Activated T-helper 2 cell treated with anti-CD3 and anti-CD28 coated beads, Interferon-gamma antibody, Interleukin-2, Interleukin-4, amounts not matched to agents 10 μg/mL and 5 μg/mL and 100 μg/mL, durations not matched to agents 14 hours and 24 hours and 36 hours (primary cell): ENCODE measurements at regions not wholly inside any gene's neighbourhood (a gene's known extent, or its start where the extent isn't known, plus 50 kb on each side); places are given as distances from the start of the nearest gene placed in this dataset.
"Not testable (repeated sequence)": the region's sequence is repeated elsewhere in the genome, so short reads cannot be mapped to it uniquely, and the experiment has no call there.

Experiments
- DNase-seq: peaks from one replicate; pipeline ENCODE4 v3.0.0; 2021; ENCODE audit warnings: low spot score
- H3K27ac Mint-ChIP-seq: one replicate; pipeline ENCODE4 v1.8.0; 2021; ENCODE audit warnings: mixed read lengths
- H3K27me3 Mint-ChIP-seq: one replicate; pipeline ENCODE4 v1.8.0; 2021; ENCODE audit warnings: low read depth, mixed read lengths
- H3K36me3 Mint-ChIP-seq: one replicate; pipeline ENCODE4 v1.8.0; 2021; ENCODE audit warnings: low read depth, mixed read lengths
- H3K4me1 Mint-ChIP-seq: one replicate; pipeline ENCODE4 v1.8.0; 2021; ENCODE audit warnings: low read depth, mixed read lengths
- H3K4me3 Mint-ChIP-seq: one replicate; pipeline ENCODE4 v1.8.0; 2021; ENCODE audit warnings: low read depth, mild to moderate bottlenecking, moderate library complexity, mixed read lengths
- H3K9me3 Mint-ChIP-seq: one replicate; pipeline ENCODE4 v1.8.0; 2021; ENCODE audit warnings: mixed read lengths
- intact Hi-C: fragments of 100-400 bp; cut with micrococcal nuclease; formaldehyde crosslinking; loops from one replicate; pipeline ENCODE4 v1.15.1; 2023

DNA sequence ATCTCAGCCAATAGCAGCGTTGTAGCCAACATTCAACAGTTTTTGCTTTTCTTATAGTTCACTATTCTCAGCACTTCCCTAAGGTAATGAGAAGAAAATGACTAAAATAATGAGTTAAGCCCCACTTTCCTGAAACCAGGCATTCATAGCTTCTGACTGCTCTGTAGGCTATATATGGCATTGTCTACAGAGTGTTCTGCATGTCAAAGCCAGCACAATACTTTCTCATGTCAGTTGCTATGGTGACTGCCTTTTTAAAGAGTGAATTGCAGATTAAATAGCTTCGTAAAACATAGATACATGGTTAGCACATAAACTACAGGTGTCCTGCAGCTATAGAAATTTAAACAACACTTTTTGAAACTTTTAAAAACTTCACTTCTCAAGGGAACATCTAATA is 1256.1 kb upstream of the CNTN5 start:
- Mint-ChIP-seq H3K9me3 (peaks cover 7% of the 10 kb centered on the region), H3K27me3 (no peaks in the 10 kb centered on the region)

DNA sequence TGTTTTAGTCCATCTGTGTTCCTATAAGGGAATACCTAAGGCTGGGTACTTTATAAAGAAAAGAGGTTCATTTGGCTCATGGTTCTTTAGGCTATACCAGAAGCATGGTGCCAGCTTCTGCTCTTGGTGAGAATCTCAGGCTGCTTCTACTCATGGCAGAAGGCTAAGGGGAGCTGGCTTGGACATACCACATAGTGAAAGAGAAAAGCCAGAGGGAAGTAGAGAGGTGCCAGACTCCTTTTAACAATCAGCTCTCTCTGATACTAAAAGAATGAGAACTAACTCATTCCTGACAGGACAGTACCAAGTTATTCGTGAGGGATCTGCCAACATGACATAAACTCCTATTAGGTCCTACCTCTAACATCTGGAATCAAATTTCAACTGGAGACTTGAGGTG is 1250.2 kb upstream of the CNTN5 start:
- H3K4me3 Mint-ChIP-seq = no peak overlapping the region
- no peaks in the 10 kb centered on the region for H3K36me3 Mint-ChIP-seq
- no peaks in the 10 kb centered on the region for H3K27me3 Mint-ChIP-seq
- H3K9me3 Mint-ChIP-seq = peaks cover 13% of the 10 kb centered on the region
- no peaks in the 10 kb centered on the region for H3K4me1 Mint-ChIP-seq
- intact Hi-C loops = no loop called here
- no peak for DNase-seq
- no peak overlapping the region for H3K27ac Mint-ChIP-seq

More for the DNA sequence above, 1256.1 kb upstream of the CNTN5 start:
- Mint-ChIP-seq H3K36me3 (no peaks in the 10 kb centered on the region), H3K4me3 (no peak overlapping the region), H3K27ac (no peak overlapping the region), H3K4me1 (no peaks in the 10 kb centered on the region)
- DNase-seq = no peak
- intact Hi-C loops = no loop called here

DNA sequence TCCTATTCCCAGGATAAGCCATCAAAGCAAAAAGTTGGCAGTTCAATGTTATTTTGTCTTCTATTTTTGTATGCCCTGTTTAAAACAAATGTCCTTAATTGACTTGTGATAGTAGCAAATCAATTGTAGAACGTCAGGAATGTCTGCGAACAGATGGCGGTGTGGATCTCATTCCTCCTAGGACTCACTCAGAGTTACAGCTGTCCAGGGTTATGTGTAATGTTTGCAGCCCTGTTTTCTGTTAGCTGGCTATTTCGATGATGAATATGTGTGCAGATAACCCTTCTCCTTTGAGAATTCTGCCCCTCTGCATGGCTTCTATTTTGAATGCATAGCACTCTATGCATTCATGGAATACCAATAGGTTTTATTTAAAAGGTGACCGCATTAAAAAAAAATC is 1248.0 kb upstream of the CNTN5 start:
- no peak for DNase-seq
- Mint-ChIP-seq H3K27ac (no peak overlapping the region), H3K9me3 (peaks cover 22% of the 10 kb centered on the region), H3K4me1 (no peaks in the 10 kb centered on the region), H3K36me3 (no peaks in the 10 kb centered on the region), H3K27me3 (no peaks in the 10 kb centered on the region), H3K4me3 (no peak overlapping the region)
- intact Hi-C loops = no loop called here

DNA sequence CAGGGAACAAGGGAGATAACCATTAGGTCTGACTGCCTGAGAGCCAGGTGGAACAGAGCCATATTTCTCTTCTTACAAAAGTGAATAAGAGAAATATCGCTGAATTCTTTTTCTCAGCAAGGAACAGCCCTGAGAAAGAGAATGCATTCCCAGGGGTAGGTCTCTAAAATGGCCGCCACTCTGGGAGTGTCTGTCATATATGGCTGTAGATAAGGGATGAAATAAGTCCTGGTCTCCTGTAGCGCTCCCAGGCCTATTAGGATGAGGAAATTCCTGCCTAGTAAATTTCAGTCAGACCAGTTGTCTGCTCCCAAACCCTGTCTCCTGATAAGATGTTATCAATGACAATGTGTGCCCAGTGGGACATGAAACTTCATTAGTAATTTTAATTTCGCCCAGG is 1236.4 kb upstream of the CNTN5 start:
- H3K4me3 Mint-ChIP-seq, H3K27me3 Mint-ChIP-seq, H3K4me1 Mint-ChIP-seq, DNase-seq, H3K27ac Mint-ChIP-seq, H3K36me3 Mint-ChIP-seq, intact Hi-C loops: not testable (repeated sequence)
- peaks cover 63% of the 10 kb centered on the region for H3K9me3 Mint-ChIP-seq

DNA sequence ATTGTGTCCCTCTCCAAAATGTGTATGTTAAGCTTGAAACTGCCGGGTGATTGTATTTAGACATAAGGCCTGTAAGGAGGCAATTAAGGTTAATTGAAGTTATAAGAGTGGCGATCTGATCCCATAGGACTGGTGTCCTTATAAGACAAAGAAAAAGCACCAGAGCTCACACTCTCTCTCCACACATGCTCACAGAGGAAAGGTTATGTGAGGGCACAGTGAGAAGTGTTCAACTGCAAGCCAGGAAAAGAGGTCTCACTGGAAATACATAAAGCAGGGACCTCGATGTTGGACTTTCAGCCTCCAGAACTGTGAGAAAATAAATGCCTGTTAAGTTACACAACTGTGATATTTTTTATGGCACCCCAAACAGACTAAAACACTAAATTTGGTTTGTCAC is 1233.8 kb upstream of the CNTN5 start:
- Mint-ChIP-seq H3K9me3 (peaks cover 73% of the 10 kb centered on the region), H3K27ac (no peak overlapping the region), H3K27me3 (no peaks in the 10 kb centered on the region), H3K4me3 (no peak overlapping the region), H3K4me1 (no peaks in the 10 kb centered on the region), H3K36me3 (no peaks in the 10 kb centered on the region)
- no peak for DNase-seq
- intact Hi-C loops = no loop called here

DNA sequence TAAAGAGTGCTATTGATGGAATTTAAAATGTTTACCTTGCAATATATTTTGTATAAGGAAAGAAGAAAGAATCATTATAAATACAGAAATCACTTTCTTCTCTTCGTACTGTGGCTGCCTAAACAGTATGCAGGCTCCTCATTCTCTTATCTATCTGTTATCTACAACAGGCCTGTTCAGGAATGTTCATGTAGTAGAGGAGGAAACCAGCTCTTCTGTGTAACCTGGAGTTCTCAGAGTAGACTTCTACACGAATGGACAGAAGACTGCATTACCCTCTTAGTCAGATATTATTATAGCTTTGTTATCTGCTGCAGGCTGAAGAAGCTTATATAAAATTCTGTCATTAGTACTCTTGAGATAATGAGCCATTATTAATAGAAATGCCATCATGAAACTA is 1225.9 kb upstream of the CNTN5 start:
- Mint-ChIP-seq H3K27me3 (no peaks in the 10 kb centered on the region), H3K36me3 (no peaks in the 10 kb centered on the region), H3K9me3 (peaks cover 29% of the 10 kb centered on the region), H3K27ac (no peak overlapping the region), H3K4me3 (no peak overlapping the region), H3K4me1 (no peaks in the 10 kb centered on the region)
- no peak for DNase-seq
- intact Hi-C loops = no loop called here

DNA sequence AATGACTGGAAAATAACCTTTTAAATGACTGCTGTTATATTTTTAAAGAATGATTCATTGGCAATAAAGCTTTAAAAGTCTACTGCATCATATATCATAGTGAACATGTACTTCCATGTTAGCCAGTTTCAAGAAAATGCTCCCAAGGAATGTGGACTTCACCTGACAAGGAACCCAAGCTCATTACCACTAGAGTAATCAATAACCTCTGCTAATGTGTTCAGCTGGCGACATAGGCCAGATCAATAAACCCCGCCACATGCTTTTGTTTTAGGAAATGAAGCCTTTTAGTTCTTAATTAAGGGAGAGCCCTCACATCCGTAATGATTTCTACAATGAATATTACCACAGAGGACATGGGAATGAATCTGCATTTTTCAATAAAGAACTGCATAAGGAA is 1219.9 kb upstream of the CNTN5 start:
- Mint-ChIP-seq H3K4me3 (no peak overlapping the region), H3K36me3 (no peaks in the 10 kb centered on the region), H3K9me3 (peaks cover 7% of the 10 kb centered on the region), H3K4me1 (no peaks in the 10 kb centered on the region), H3K27ac (no peak overlapping the region), H3K27me3 (no peaks in the 10 kb centered on the region)
- DNase-seq = no peak
- intact Hi-C loops = no loop called here

DNA sequence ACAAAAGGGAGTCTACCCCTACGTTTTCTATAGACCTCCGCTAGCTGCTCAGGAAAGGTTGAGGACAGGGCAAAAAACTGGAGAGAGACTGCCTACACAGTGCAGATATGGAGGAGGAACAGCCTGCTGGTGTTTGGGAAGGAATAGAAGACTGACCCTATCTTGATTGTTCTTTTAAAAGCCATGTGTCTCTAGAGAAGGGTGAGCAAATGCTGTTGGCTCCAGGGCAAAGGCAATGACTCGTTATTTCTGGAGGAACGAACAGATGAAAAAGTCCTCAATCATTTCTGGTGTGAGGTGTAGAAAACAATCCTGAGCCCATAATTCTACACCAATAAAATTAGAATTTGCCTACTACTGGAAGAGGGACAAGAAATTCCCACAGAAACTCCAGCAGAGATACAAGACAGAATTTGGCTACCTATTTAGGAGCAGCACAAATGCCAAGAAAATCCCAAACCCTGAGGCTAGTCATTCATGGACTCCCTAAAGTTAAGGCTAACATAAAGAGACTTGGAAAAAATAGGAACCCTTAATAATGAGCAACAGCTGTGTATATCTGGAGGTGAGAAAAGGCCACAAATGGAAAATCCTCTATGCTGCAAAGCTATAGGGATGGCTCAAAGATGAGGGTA is 1206.3 kb upstream of the CNTN5 start:
- H3K4me3 Mint-ChIP-seq = no peak overlapping the region
- DNase-seq = no peak
- no peaks in the 10 kb centered on the region for H3K4me1 Mint-ChIP-seq
- intact Hi-C loops = no loop called here
- H3K27me3 Mint-ChIP-seq = no peaks in the 10 kb centered on the region
- peaks cover 24% of the 10 kb centered on the region for H3K9me3 Mint-ChIP-seq
- no peaks in the 10 kb centered on the region for H3K36me3 Mint-ChIP-seq
- no peak overlapping the region for H3K27ac Mint-ChIP-seq

DNA sequence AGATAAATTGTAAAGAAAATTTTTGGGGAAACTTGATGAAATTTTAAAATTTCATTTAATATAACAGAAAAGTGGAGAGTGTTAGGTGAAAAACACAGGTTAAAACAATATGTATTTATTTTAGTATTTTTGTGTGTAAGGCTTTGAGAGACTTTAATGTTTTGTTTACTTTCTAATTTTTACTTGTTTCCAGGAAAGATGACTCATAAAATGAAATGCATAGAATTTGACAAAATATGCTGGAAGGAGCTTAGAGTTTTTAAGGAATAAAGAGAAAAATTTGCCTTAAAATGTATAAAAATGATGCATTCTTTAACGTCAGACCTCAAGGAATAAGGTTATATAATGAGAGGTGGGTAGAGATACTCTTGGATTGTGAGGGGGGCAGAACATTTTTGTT is 1205.1 kb upstream of the CNTN5 start:
- Mint-ChIP-seq H3K27ac (no peak overlapping the region), H3K36me3 (no peaks in the 10 kb centered on the region), H3K27me3 (no peaks in the 10 kb centered on the region), H3K9me3 (peaks cover 24% of the 10 kb centered on the region), H3K4me1 (no peaks in the 10 kb centered on the region), H3K4me3 (no peak overlapping the region)
- no peak for DNase-seq
- intact Hi-C loops = no loop called here

DNA sequence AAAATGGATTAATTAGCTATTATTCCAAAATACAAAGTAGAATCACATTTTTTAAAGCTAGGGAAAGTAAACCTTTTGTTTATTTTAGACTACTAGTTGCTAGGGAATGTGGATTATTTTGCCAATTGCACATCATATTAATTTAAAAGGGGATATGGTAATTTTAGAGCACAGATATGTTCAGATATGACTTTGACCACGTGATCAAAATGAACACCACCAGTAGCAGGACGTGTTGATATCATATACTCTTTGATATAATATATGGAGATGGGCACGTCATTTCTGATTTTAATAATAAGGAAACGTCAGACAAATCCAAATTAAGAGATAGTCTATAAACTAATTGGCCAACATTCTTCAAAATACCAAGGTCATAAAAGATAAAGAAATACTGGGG is 1188.3 kb upstream of the CNTN5 start:
- Mint-ChIP-seq H3K4me1 (no peaks in the 10 kb centered on the region), H3K27ac (no peak overlapping the region), H3K9me3 (peaks cover 21% of the 10 kb centered on the region), H3K4me3 (no peak overlapping the region), H3K36me3 (no peaks in the 10 kb centered on the region), H3K27me3 (no peaks in the 10 kb centered on the region)
- intact Hi-C loops = no loop called here
- DNase-seq = no peak

DNA sequence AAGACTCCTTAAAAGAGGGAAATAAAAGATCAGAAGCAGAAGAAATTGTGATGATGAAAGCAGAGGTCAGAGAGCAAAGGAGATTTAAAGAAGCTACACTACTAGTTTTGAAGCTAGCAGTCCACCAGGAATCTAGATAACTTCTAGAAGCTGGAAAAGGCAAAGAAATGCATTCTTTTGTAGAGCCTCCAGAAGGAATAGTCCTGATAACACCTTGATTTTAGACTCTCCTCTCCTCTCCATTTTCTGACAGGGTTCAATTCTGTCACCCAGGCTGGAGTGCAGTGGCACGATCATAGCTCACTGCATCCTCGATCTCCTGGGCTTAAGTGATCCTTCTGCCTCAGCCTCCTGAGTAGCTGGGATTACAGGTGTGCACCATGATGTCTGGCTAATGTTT is 1187.3 kb upstream of the CNTN5 start:
- Mint-ChIP-seq H3K9me3 (peaks cover 21% of the 10 kb centered on the region), H3K27me3 (no peaks in the 10 kb centered on the region), H3K27ac (no peak overlapping the region), H3K4me3 (no peak overlapping the region), H3K36me3 (no peaks in the 10 kb centered on the region), H3K4me1 (no peaks in the 10 kb centered on the region)
- intact Hi-C loops = no loop called here
- no peak for DNase-seq

DNA sequence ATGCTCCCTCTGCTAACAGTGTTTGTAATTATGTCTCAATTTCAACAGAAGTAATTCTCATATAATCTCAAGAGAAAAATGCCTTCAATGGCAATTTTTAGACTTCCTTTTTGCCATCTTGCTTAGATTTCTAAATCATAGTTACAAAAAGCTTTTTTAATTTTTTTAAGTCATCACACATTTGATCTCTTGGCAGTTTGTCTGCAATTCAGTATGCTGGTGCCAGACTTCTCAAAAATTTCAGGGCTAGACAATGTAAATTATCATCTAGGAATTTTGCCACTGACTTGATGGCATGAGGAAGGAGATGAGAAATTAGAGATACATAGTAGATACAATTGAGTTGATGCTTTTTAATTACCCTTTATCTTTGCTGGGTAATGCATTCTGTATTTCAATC is 1176.7 kb upstream of the CNTN5 start:
- no peaks in the 10 kb centered on the region for H3K36me3 Mint-ChIP-seq
- H3K4me1 Mint-ChIP-seq = no peaks in the 10 kb centered on the region
- no peaks in the 10 kb centered on the region for H3K27me3 Mint-ChIP-seq
- intact Hi-C loops = no loop called here
- peaks cover 24% of the 10 kb centered on the region for H3K9me3 Mint-ChIP-seq
- H3K27ac Mint-ChIP-seq = no peak overlapping the region
- DNase-seq = no peak
- H3K4me3 Mint-ChIP-seq = no peak overlapping the region

DNA sequence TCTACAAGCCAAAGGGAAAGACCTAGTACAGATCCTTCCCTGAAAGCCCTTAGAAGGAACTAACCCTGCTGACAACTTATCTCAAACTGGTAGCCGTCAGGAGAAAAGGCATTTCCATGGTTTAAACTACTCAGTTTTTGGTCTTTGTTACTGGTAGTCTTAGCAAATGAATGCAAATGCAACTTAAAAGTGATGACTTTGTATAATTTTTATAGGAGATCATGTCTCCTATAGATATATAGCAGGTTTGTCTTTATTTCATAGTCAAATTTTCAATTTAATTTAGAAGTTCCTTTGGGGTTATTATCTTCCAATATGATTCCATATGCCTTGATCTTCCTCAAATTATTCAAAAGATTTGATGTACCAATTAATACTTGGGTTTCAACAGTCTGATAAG is 1173.0 kb upstream of the CNTN5 start:
- intact Hi-C loops = no loop called here
- H3K27ac Mint-ChIP-seq = no peak overlapping the region

DNA sequence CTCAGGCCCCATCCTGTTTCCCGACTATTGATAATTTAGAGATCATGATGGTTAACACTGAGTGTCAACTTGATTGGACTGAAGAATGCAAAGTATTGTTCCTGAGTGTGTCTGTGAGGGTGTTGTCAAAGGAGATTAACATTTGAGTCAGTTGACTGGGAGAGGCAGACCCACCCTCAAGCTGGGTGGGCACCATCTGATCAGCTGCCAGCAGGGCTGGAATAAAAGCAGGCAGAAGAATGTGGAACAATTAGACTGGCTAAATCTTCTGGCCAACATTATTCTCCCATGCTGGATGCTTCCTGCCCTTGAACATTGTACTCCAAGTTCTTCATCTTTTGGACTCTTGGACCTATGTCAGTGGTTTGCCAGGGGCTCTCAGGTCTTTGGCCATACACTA is 1170.0 kb upstream of the CNTN5 start:
- DNase-seq = no peak
- Mint-ChIP-seq H3K4me1 (no peaks in the 10 kb centered on the region), H3K36me3 (no peaks in the 10 kb centered on the region), H3K4me3 (no peak overlapping the region), H3K27ac (no peak overlapping the region), H3K27me3 (no peaks in the 10 kb centered on the region), H3K9me3 (peaks cover 16% of the 10 kb centered on the region)
- intact Hi-C loops = no loop called here

More for the DNA sequence above, 1173.0 kb upstream of the CNTN5 start:
- Mint-ChIP-seq H3K9me3 (peaks cover 18% of the 10 kb centered on the region), H3K4me1 (no peaks in the 10 kb centered on the region), H3K4me3 (no peak overlapping the region), H3K27me3 (no peaks in the 10 kb centered on the region), H3K36me3 (no peaks in the 10 kb centered on the region)
- no peak for DNase-seq
